LNCaP clone FGC (cell line): ENCODE measurements at regions not wholly inside any gene's neighbourhood (a gene's known extent, or its start where the extent isn't known, plus 50 kb on each side); places are given as distances from the start of the nearest gene placed in this dataset.

Experiments used
- DNase-seq: peaks from one replicate; pipeline ENCODE4 v3.0.0-alpha.2; 2011; ENCODE audit warnings: low read depth
- H3K4me3 ChIP-seq: 2 replicates; pipeline ENCODE4 v1.5.1; 2011; ENCODE audit warnings: mild to moderate bottlenecking, low read depth, low read length, control low read depth
- TF ChIP-seq, protein P1 (sequence below): IDR thresholded peaks from 2 replicates; pipeline ENCODE4 v1.5.1; 2012; ENCODE audit warnings: mild to moderate bottlenecking; ENCODE audit not compliant: control insufficient read depth, insufficient read depth; ENCODE audit errors: extremely low read depth

DNA sequence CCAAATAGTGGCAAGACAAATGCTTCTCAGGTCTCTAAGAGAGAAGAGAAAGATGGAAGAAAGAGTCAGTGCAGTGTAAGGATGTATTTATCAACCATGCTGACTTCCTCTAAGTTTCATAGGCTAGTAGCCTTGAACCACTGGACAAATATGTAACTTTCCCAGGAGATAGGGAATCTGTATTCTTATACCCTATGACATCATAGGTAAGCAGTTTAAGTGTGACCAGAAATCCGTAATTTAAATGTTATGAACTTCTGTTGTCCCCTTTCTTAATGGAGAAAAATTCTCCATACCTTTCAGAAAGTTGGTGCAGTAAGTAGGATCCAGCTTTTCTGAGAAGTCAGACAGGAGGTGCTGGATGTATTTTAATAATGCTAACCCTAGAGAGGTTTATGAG lies 256.2 kb downstream of the LNPK start:
- DNase-seq, result no peak
- TF ChIP-seq, protein P1, sequence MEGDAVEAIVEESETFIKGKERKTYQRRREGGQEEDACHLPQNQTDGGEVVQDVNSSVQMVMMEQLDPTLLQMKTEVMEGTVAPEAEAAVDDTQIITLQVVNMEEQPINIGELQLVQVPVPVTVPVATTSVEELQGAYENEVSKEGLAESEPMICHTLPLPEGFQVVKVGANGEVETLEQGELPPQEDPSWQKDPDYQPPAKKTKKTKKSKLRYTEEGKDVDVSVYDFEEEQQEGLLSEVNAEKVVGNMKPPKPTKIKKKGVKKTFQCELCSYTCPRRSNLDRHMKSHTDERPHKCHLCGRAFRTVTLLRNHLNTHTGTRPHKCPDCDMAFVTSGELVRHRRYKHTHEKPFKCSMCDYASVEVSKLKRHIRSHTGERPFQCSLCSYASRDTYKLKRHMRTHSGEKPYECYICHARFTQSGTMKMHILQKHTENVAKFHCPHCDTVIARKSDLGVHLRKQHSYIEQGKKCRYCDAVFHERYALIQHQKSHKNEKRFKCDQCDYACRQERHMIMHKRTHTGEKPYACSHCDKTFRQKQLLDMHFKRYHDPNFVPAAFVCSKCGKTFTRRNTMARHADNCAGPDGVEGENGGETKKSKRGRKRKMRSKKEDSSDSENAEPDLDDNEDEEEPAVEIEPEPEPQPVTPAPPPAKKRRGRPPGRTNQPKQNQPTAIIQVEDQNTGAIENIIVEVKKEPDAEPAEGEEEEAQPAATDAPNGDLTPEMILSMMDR, result no peak
- no peak overlapping the region for H3K4me3 ChIP-seq

GRCh38 chr2:175744000-175744399 lies 258.1 kb downstream of the LNPK start:
- no peak overlapping the region for H3K4me3 ChIP-seq
- no peak for DNase-seq
- TF ChIP-seq, protein P1, result no peak

- H3K4me3 ChIP-seq, result no peak overlapping the region
- TF ChIP-seq, protein P1, result no peak
- DNase-seq, result no peak
Observed at GRCh38 chr2:175743011-175743410, 259.1 kb downstream of the LNPK start.

DNA sequence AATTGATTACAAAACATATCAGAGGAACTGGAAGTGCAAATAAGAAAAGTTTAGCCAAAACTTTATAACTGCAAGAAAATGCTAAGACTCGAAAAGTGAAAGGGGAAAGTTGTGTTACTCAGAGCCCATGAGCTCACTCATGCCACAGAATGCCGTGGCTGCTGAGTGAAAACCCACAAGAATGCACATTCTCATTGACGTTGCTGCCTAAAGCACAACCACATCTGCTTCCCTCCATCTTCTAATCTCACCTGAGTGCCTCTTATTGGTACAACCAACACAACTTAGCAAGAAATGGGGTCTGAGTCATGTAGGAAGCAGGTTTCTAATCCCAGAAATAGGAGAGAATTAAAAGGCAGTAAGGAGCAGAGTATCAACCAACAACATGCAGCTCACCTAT lies 259.7 kb downstream of the LNPK start:
- TF ChIP-seq, protein P1, result no peak
- no peak overlapping the region for H3K4me3 ChIP-seq
- no peak for DNase-seq

DNA sequence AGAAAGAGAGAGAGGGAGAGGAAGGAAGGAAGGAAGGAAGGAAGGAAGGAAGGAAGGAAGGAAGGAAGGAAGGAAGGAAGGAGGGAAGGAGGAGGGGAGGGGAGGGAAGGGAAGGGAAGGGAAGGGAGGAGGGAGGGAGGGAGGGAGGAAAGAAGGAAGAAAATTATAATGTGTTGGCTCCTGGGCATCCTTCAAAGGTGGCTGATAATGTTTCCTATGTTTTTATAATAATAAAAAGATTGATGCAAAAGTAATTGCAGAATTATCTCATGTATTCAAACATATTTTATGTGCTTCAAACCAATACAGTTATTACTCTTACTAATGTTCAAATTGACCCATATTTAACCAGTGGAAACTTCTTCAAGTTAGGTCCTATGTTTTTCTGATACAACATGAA lies 260.9 kb downstream of the LNPK start:
- no peak for DNase-seq
- TF ChIP-seq, protein P1, result no peak
- H3K4me3 ChIP-seq, result no peak overlapping the region

DNA sequence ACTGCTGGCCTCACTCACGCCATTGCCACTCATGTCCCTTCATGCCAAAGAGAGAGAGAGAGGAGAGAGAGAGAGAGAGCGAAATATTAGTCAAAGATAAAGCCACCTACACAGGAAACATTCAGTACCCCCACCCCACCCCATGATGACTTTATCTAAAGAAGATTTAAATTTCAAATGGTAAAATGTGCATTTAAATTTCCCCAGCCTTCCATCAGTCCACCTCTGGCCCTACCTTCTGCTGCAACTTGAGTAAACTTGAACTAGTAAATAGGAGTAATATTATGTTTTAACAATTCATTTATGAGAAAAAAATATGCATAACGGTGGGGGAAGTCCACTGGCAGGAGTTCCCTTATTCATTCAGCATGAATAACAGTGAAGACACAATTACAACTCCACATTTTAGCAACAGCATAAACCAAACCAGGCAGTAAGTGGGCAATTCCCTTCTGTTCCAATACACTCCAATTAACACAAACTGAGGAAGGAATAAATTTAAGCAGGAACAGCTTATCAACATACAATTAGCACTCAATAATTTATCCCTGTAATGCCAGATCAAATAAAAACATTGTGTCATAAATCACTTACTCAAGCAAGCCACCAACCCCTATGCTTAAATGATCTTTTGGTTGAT lies 264.2 kb downstream of the LNPK start:
- no peak overlapping the region for H3K4me3 ChIP-seq
- DNase-seq, result no peak
- TF ChIP-seq, protein P1, result no peak

- no peak overlapping the region for H3K4me3 ChIP-seq
- TF ChIP-seq, protein P1, result no peak
- DNase-seq, result no peak
Observed at GRCh38 chr2:175734686-175735085, 267.4 kb downstream of the LNPK start.
